ENCODE measurements at regions not wholly inside any gene's neighbourhood (a gene's known extent, or its start where the extent isn't known, plus 50 kb on each side); places are given as distances from the start of the nearest gene placed in this dataset.

DNA sequence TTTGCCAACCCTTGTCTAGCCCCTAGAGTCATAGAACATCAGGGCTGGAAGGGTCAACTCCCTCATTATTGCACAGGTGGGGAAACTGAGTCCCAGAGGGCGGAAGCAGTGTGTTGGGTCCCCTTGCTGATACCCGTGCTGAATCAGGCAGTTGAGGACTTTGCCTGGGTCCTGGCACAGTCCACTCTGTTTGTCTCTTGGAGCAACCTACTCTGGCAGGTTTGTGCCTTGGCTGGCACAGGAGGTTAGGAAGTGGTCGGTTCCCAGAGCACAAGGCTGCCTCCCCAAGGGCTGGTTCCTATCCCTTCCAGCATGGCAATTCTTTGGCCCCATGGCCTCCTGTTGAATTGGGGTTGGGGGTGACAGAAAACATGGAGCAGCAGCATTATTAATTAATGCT, 94.5 kb upstream of the SHB start:
- Histone ChIP-seq H3K27me3 (ENCODE audit: control insufficient read depth in 1 of 2, insufficient read depth in 2 of 2, low read length in 2 of 2) (no peaks in the 10 kb centered on the region), H3K4me3 (ENCODE audit: low read depth in 1 of 2, low read length in 2 of 2) (no peak overlapping the region), H3K36me3 (ENCODE audit: control insufficient read depth in 2 of 2, insufficient read depth in 2 of 2, low read length in 1 of 2) (no peaks in the 10 kb centered on the region), H3K4me1 (ENCODE audit: control insufficient read depth in 2 of 2, insufficient read depth in 2 of 2, low read length in 1 of 2) (no peaks in the 10 kb centered on the region), H3K9me3 (ENCODE audit: control insufficient read depth in 2 of 2, insufficient read depth in 1 of 2, low read depth in 1 of 2, low read length in 1 of 2) (peaks cover 0 to 2% of the 10 kb centered on the region in 2 donors), H3K27ac (ENCODE audit: low read depth in 2 of 2, low read length in 1 of 2) (no peak overlapping the region)
- WGBS, 2 donors = 71 to 78% methylated on average over 3 of the region's 3 CpGs

GRCh38 chr9:38162332-38163211, 93.5 kb upstream of the SHB start:
- Histone ChIP-seq H3K27me3 (ENCODE audit: control insufficient read depth in 1 of 2, insufficient read depth in 2 of 2, low read length in 2 of 2) (no peaks in the 10 kb centered on the region), H3K36me3 (ENCODE audit: control insufficient read depth in 2 of 2, insufficient read depth in 2 of 2, low read length in 1 of 2) (no peaks in the 10 kb centered on the region), H3K4me1 (ENCODE audit: control insufficient read depth in 2 of 2, insufficient read depth in 2 of 2, low read length in 1 of 2) (no peaks in the 10 kb centered on the region), H3K4me3 (ENCODE audit: low read depth in 1 of 2, low read length in 2 of 2) (no peak overlapping the region), H3K9me3 (ENCODE audit: control insufficient read depth in 2 of 2, insufficient read depth in 1 of 2, low read depth in 1 of 2, low read length in 1 of 2) (peaks cover 0 to 2% of the 10 kb centered on the region in 2 donors), H3K27ac (ENCODE audit: low read depth in 2 of 2, low read length in 1 of 2) (no peak overlapping the region)
- 78 to 81% methylated on average over 11 of the region's 11 CpGs for WGBS, 2 donors

- Histone ChIP-seq H3K4me3 (ENCODE audit: low read depth in 1 of 2, low read length in 2 of 2) (no peak overlapping the region), H3K9me3 (ENCODE audit: control insufficient read depth in 2 of 2, insufficient read depth in 1 of 2, low read depth in 1 of 2, low read length in 1 of 2) (no peaks in the 10 kb centered on the region), H3K4me1 (ENCODE audit: control insufficient read depth in 2 of 2, insufficient read depth in 2 of 2, low read length in 1 of 2) (no peaks in the 10 kb centered on the region), H3K27me3 (ENCODE audit: control insufficient read depth in 1 of 2, insufficient read depth in 2 of 2, low read length in 2 of 2) (no peaks in the 10 kb centered on the region), H3K36me3 (ENCODE audit: control insufficient read depth in 2 of 2, insufficient read depth in 2 of 2, low read length in 1 of 2) (no peaks in the 10 kb centered on the region), H3K27ac (ENCODE audit: low read depth in 2 of 2, low read length in 1 of 2) (no peak overlapping the region)
- WGBS, 2 donors = 51 to 52% methylated on average over 9 of the region's 9 CpGs
Measured at GRCh38 chr9:38160613-38161215, 91.7 kb upstream of the SHB start.

GRCh38 chr9:38159599-38159998, 90.6 kb upstream of the SHB start:
- Histone ChIP-seq H3K4me1 (ENCODE audit: control insufficient read depth in 2 of 2, insufficient read depth in 2 of 2, low read length in 1 of 2) (no peaks in the 10 kb centered on the region), H3K9me3 (ENCODE audit: control insufficient read depth in 2 of 2, insufficient read depth in 1 of 2, low read depth in 1 of 2, low read length in 1 of 2) (no peaks in the 10 kb centered on the region), H3K36me3 (ENCODE audit: control insufficient read depth in 2 of 2, insufficient read depth in 2 of 2, low read length in 1 of 2) (no peaks in the 10 kb centered on the region), H3K27me3 (ENCODE audit: control insufficient read depth in 1 of 2, insufficient read depth in 2 of 2, low read length in 2 of 2) (no peaks in the 10 kb centered on the region), H3K27ac (ENCODE audit: low read depth in 2 of 2, low read length in 1 of 2) (no peak overlapping the region), H3K4me3 (ENCODE audit: low read depth in 1 of 2, low read length in 2 of 2) (no peak overlapping the region)
- WGBS, 2 donors = 90 to 95% methylated on average over 3 of the region's 3 CpGs

DNA sequence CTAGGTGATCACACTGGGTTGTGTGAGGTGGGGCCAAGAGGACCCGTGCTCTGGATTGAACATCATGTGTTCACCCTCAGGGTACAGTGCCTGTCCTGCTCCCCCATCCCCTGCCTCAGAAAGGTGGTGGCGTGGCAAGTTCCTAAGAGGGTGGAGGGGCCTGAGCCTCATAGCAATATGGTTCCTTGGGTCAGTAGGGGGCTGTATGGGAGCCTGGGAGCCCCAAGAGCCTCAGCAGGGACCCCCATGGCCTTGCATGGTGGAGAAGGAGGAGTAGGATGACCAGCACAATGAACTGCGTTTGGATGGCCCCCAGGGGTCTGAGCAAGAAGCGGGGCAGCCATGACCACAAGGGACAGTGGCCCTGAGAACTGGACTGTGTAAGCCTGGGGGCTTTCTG, 89.6 kb upstream of the SHB start:
- WGBS, 2 donors = 83 to 91% methylated on average over 4 of the region's 4 CpGs
- H3K27ac ChIP-seq (ENCODE audit: low read depth in 2 of 2, low read length in 1 of 2) = no peak overlapping the region

DNA sequence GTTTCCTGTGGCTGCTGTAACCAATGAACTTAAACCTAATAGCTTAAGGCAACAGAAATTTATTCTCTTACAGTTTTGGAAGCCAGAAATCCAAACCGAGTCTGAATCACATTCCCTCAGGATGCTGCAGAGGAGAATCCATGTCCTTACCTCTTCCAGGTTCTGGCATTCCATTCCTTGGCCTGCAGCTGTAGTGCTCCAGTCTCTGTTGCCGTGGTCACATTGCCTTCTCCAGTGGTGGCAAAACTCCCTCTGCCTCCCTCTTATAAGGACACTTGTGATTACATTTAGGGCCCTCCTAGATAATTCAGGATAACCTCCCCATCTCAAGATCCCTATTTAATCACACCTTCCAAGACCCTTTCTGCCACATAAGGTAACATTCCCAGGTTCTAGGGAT, 88.7 kb upstream of the SHB start:
- H3K9me3 ChIP-seq (ENCODE audit: control insufficient read depth in 2 of 2, insufficient read depth in 1 of 2, low read depth in 1 of 2, low read length in 1 of 2) = peaks cover 0 to 2% of the 10 kb centered on the region in 2 donors
- no peaks in the 10 kb centered on the region for H3K27me3 ChIP-seq (ENCODE audit: control insufficient read depth in 1 of 2, insufficient read depth in 2 of 2, low read length in 2 of 2)
- WGBS, 2 donors = 66 to 67% methylated on average over 2 of the region's 2 CpGs
- no peaks in the 10 kb centered on the region for H3K4me1 ChIP-seq (ENCODE audit: control insufficient read depth in 2 of 2, insufficient read depth in 2 of 2, low read length in 1 of 2)
- H3K36me3 ChIP-seq (ENCODE audit: control insufficient read depth in 2 of 2, insufficient read depth in 2 of 2, low read length in 1 of 2) = no peaks in the 10 kb centered on the region
- no peak overlapping the region for H3K27ac ChIP-seq (ENCODE audit: low read depth in 2 of 2, low read length in 1 of 2)
- no peak overlapping the region for H3K4me3 ChIP-seq (ENCODE audit: low read depth in 1 of 2, low read length in 2 of 2)

More for the DNA sequence above, 89.6 kb upstream of the SHB start:
- Histone ChIP-seq H3K4me1 (ENCODE audit: control insufficient read depth in 2 of 2, insufficient read depth in 2 of 2, low read length in 1 of 2) (no peaks in the 10 kb centered on the region), H3K9me3 (ENCODE audit: control insufficient read depth in 2 of 2, insufficient read depth in 1 of 2, low read depth in 1 of 2, low read length in 1 of 2) (peaks cover 0 to 2% of the 10 kb centered on the region in 2 donors), H3K27me3 (ENCODE audit: control insufficient read depth in 1 of 2, insufficient read depth in 2 of 2, low read length in 2 of 2) (no peaks in the 10 kb centered on the region), H3K4me3 (ENCODE audit: low read depth in 1 of 2, low read length in 2 of 2) (no peak overlapping the region), H3K36me3 (ENCODE audit: control insufficient read depth in 2 of 2, insufficient read depth in 2 of 2, low read length in 1 of 2) (no peaks in the 10 kb centered on the region)

DNA sequence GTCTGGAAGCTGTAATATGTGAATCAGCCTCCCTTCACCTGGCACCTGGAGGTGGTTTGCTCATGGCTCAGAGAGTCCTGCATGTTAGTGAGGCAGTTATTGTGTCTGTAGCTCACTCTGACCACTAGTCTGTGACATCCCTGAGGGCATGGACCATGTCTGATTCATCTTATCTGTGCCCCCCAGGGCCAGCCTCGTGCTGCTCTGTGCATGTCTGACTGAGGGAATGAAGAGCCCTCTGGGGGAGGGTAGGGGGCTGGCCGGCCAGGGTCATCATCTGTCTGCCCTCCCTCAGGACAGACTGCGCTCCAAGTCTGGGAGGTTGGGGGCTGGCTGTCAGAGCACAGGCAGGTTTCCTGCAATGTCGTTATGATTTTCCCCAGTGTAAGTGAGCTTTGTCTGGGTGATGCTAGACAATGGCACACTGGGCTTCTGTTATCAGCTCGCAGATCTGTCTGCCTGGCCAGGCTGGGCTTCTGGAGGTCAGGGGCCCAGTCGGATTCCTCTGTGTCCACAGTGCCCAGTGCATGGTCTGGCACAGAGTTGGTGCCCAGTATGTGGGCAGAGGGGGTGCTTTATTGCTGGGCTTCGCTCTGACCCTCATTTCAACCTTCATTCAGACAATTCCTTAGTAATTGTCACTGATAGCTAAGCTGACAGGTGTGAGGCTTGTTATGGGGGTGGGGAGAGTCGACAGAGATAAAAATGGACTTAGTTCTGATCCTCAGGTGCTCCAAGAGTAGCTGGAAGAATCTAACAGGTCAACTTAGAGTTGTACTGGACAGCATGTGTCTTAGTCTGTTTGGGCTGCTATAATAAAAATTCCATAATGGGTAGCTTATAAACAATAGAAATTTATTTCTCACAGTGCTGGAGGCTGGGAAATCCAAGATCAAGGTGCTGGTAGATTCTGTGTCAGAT, 85.7 kb upstream of the SHB start:
- WGBS, 2 donors = 66 to 71% methylated on average over 8 of the region's 8 CpGs
- no peaks in the 10 kb centered on the region for H3K27me3 ChIP-seq (ENCODE audit: control insufficient read depth in 1 of 2, insufficient read depth in 2 of 2, low read length in 2 of 2)
- no peak overlapping the region for H3K4me3 ChIP-seq (ENCODE audit: low read depth in 1 of 2, low read length in 2 of 2)
- H3K4me1 ChIP-seq (ENCODE audit: control insufficient read depth in 2 of 2, insufficient read depth in 2 of 2, low read length in 1 of 2) = no peaks in the 10 kb centered on the region
- no peak overlapping the region for H3K27ac ChIP-seq (ENCODE audit: low read depth in 2 of 2, low read length in 1 of 2)
- H3K9me3 ChIP-seq (ENCODE audit: control insufficient read depth in 2 of 2, insufficient read depth in 1 of 2, low read depth in 1 of 2, low read length in 1 of 2) = peaks cover 0 to 2% of the 10 kb centered on the region in 2 donors
- no peaks in the 10 kb centered on the region for H3K36me3 ChIP-seq (ENCODE audit: control insufficient read depth in 2 of 2, insufficient read depth in 2 of 2, low read length in 1 of 2)

DNA sequence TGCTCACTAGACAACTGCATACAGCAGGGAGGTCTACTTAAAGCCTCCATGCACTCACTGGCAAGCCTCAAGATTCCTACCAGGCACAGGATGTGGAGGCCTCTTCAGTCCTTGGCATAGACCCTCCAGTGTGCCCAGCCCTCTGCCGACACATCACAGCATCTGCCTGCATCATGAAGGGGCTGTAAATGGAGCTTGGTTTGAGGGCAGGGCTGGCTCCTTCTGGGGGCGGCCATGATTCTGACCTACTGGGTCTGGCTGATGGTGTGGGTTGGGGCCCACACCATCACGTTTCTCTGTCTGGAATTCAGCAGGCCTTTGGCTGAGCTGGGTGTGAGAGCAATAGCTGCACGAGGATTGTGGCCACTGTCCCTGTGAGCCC, 84.9 kb upstream of the SHB start:
- H3K36me3 ChIP-seq (ENCODE audit: control insufficient read depth in 2 of 2, insufficient read depth in 2 of 2, low read length in 1 of 2) = no peaks in the 10 kb centered on the region
- WGBS, 2 donors = 73 to 83% methylated on average over 4 of the region's 4 CpGs

DNA sequence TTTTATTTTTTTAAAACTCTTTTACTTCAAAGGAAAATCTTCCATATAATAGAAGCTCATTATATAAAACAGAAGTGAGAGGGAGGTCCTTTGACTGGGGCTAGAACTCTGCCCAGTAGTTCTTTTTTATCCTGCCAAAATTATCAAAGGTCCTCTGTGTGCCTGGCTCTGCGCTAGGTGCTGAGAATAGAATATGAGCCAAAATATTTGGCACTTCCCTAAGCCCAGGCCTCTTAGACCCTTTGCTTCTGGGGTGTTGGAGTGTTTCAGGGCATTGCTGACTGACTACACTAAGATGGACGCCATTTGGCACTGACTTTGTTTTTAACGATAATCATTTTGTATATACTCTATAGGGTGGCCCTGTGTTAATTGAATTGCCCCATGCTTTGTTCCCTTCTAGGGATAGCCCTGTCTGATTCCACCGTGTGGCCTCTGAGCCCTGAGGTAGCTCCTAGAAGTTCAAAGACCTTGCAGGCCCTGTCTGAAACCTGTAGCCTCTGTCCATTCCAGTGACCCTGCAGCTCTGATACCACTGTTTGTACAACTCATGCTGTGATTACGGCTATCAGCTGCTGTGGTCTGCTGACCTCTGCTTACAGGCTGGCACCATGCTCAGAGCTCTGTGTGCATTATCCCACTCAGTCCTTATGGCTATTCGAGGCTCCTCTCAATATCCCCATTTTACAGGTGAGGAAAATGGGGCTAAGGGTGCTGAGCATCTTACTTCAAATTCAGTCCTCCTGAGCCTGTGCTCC, 84.3 kb upstream of the SHB start:
- Histone ChIP-seq H3K27ac (ENCODE audit: low read depth in 2 of 2, low read length in 1 of 2) (no peak overlapping the region), H3K4me1 (ENCODE audit: control insufficient read depth in 2 of 2, insufficient read depth in 2 of 2, low read length in 1 of 2) (no peaks in the 10 kb centered on the region), H3K36me3 (ENCODE audit: control insufficient read depth in 2 of 2, insufficient read depth in 2 of 2, low read length in 1 of 2) (no peaks in the 10 kb centered on the region), H3K9me3 (ENCODE audit: control insufficient read depth in 2 of 2, insufficient read depth in 1 of 2, low read depth in 1 of 2, low read length in 1 of 2) (peaks cover 0 to 2% of the 10 kb centered on the region in 2 donors), H3K4me3 (ENCODE audit: low read depth in 1 of 2, low read length in 2 of 2) (no peak overlapping the region), H3K27me3 (ENCODE audit: control insufficient read depth in 1 of 2, insufficient read depth in 2 of 2, low read length in 2 of 2) (no peaks in the 10 kb centered on the region)
- 79 to 87% methylated on average over 6 of the region's 6 CpGs for WGBS, 2 donors

More for the DNA sequence above, 84.9 kb upstream of the SHB start:
- H3K4me1 ChIP-seq (ENCODE audit: control insufficient read depth in 2 of 2, insufficient read depth in 2 of 2, low read length in 1 of 2) = no peaks in the 10 kb centered on the region
- peaks cover 0 to 2% of the 10 kb centered on the region in 2 donors for H3K9me3 ChIP-seq (ENCODE audit: control insufficient read depth in 2 of 2, insufficient read depth in 1 of 2, low read depth in 1 of 2, low read length in 1 of 2)
- H3K4me3 ChIP-seq (ENCODE audit: low read depth in 1 of 2, low read length in 2 of 2) = no peak overlapping the region
- no peaks in the 10 kb centered on the region for H3K27me3 ChIP-seq (ENCODE audit: control insufficient read depth in 1 of 2, insufficient read depth in 2 of 2, low read length in 2 of 2)
- H3K27ac ChIP-seq (ENCODE audit: low read depth in 2 of 2, low read length in 1 of 2) = no peak overlapping the region

All from esophagus (tissue), 2 donors.